Peyer's patch (tissue), 4 donors: ENCODE measurements at regions not wholly inside any gene's neighbourhood (a gene's known extent, or its start where the extent isn't known, plus 50 kb on each side); places are given as distances from the start of the nearest gene placed in this dataset.

Experiments
- DNase-seq, 3 donors: peaks; one replicate each; pipeline ENCODE4 v3.0.0-alpha.2; 2017 to 2019
- H3K27ac ChIP-seq, 4 donors: fragments of 200-600 bp; sonication (generic); one replicate each; pipeline ENCODE4 v1.5.1; 2016 to 2019
- H3K27me3 ChIP-seq, 2 donors: fragments of 200-600 bp; sonication (generic); one replicate each; pipeline ENCODE4 v1.5.1; 2019
- H3K36me3 ChIP-seq, 3 donors: fragments of 200-600 bp; sonication (generic); one replicate each; pipeline ENCODE4 v1.5.1; 2016 to 2019
- H3K4me1 ChIP-seq, 4 donors: fragments of 200-600 bp; sonication (generic); one replicate each; pipeline ENCODE4 v1.5.1; 2016 to 2019
- H3K4me3 ChIP-seq, 4 donors: fragments of 200-600 bp; sonication (generic); 1 replicate in 3 of 4; 2 replicates in 1 of 4; pipeline ENCODE4 v1.5.1; 2016 to 2019; ENCODE audit warnings: mild to moderate bottlenecking in 1 of 4
- H3K9me3 ChIP-seq, 4 donors: fragments of 200-600 bp; sonication (generic); one replicate each; pipeline ENCODE4 v1.5.1; 2016 to 2019; ENCODE audit warnings: mild to moderate bottlenecking in 1 of 4
- CTCF ChIP-seq, 6 experiments: fragments of 450-650 bp in 4 of 6; fragments of 200-600 bp in 2 of 6; sonication (generic) in 1 of 6; IDR thresholded peaks; one replicate each; pipeline ENCODE4 v1.5.1; 2017 to 2019; ENCODE audit warnings: antibody characterized with exemption in 6 of 6, mild to moderate bottlenecking in 3 of 6, moderate library complexity in 1 of 6
- POLR2A ChIP-seq, 2 donors: fragments of 450-650 bp; IDR thresholded peaks; one replicate each; pipeline ENCODE4 v1.5.1; 2017; ENCODE audit warnings: antibody characterized with exemption in 2 of 2, mild to moderate bottlenecking in 2 of 2, moderate library complexity in 2 of 2

GRCh38 chr2:9755008-9755407 is 88.3 kb upstream of the TAF1B start:
- Histone ChIP-seq H3K9me3 (no peaks in the 10 kb centered on the region), H3K36me3 (no peaks in the 10 kb centered on the region)

GRCh38 chr2:9755638-9756037 is 87.6 kb upstream of the TAF1B start:
- Histone ChIP-seq H3K4me1 (peaks cover 0 to 35% (median 12%) of the 10 kb centered on the region in 4 donors), H3K4me3 (no peak overlapping the region), H3K27ac (no peak overlapping the region), H3K9me3 (no peaks in the 10 kb centered on the region), H3K27me3 (no peaks in the 10 kb centered on the region), H3K36me3 (no peaks in the 10 kb centered on the region)
- no peak for DNase-seq
- no peak for TF ChIP-seq CTCF (IDR thresholded peaks at IDR 0.05)

More at GRCh38 chr2:9755008-9755407, 88.3 kb upstream of the TAF1B start:
- H3K4me3 ChIP-seq: no peak overlapping the region
- DNase-seq: no peak
- H3K27ac ChIP-seq: no peak overlapping the region
- no peaks in the 10 kb centered on the region for H3K27me3 ChIP-seq
- TF ChIP-seq POLR2A (IDR thresholded peaks at IDR 0.05): no peak
- no peak for TF ChIP-seq CTCF (IDR thresholded peaks at IDR 0.05)
- H3K4me1 ChIP-seq: peaks cover 0 to 35% (median 12%) of the 10 kb centered on the region in 4 donors

GRCh38 chr2:9756692-9757250 is 86.5 kb upstream of the TAF1B start:
- Histone ChIP-seq H3K4me3 (no peak overlapping the region), H3K27me3 (no peaks in the 10 kb centered on the region), H3K27ac (no peak overlapping the region), H3K4me1 (peaks cover 0 to 35% (median 12%) of the 10 kb centered on the region in 4 donors), H3K9me3 (no peaks in the 10 kb centered on the region), H3K36me3 (no peaks in the 10 kb centered on the region)
- DNase-seq: no peak
- no peak for TF ChIP-seq POLR2A (IDR thresholded peaks at IDR 0.05)
- TF ChIP-seq CTCF (IDR thresholded peaks at IDR 0.05): no peak

GRCh38 chr2:9757501-9758264 is 85.6 kb upstream of the TAF1B start:
- Histone ChIP-seq H3K36me3 (no peaks in the 10 kb centered on the region), H3K4me1 (peaks cover 0 to 29% (median 11%) of the 10 kb centered on the region in 4 donors), H3K4me3 (peak overlapping the region in 1 of 4 donors; percentile 1), H3K9me3 (no peaks in the 10 kb centered on the region), H3K27ac (no peak overlapping the region), H3K27me3 (no peaks in the 10 kb centered on the region)
- TF ChIP-seq POLR2A (IDR thresholded peaks at IDR 0.05): no peak
- TF ChIP-seq CTCF (IDR thresholded peaks at IDR 0.05): no peak
- DNase-seq: no peak

GRCh38 chr2:9758741-9759140 is 84.5 kb upstream of the TAF1B start:
- no peak for TF ChIP-seq CTCF (IDR thresholded peaks at IDR 0.05)
- TF ChIP-seq POLR2A (IDR thresholded peaks at IDR 0.05): no peak
- no peaks in the 10 kb centered on the region for H3K9me3 ChIP-seq
- no peak overlapping the region for H3K4me3 ChIP-seq
- H3K36me3 ChIP-seq: no peaks in the 10 kb centered on the region
- no peaks in the 10 kb centered on the region for H3K27me3 ChIP-seq
- no peak for DNase-seq
- peaks cover 0 to 24% (median 3%) of the 10 kb centered on the region in 4 donors for H3K4me1 ChIP-seq
- H3K27ac ChIP-seq: no peak overlapping the region
